HepG2 (cell line): ENCODE measurements at regions not wholly inside any gene's neighbourhood (a gene's known extent, or its start where the extent isn't known, plus 50 kb on each side); places are given as distances from the start of the nearest gene placed in this dataset.

Source experiments
- BCL6 ChIP-seq: IDR thresholded peaks from 2 replicates; pipeline ENCODE4 v1.6.1; 2016; ENCODE audit warnings: missing genetic modification reagents, missing compliant biosample characterization
- CEBPG ChIP-seq: IDR thresholded peaks from 2 replicates; pipeline ENCODE4 v1.6.1; 2016
- ERF ChIP-seq: IDR thresholded peaks from 2 replicates; pipeline ENCODE4 v1.6.1; 2018; ENCODE audit warnings: missing biosample characterization, missing genetic modification reagents
- HCFC1 ChIP-seq: fragments of 150-350 bp; IDR thresholded peaks from 2 replicates; pipeline ENCODE4 v1.6.1; 2014; ENCODE audit warnings: low read depth, low read length
- HDAC2 ChIP-seq: sonication (generic); formaldehyde crosslinking; IDR thresholded peaks from 2 replicates; pipeline ENCODE4 v1.4.0; 2020; ENCODE audit warnings: missing genetic modification reagents
- PCBP1 ChIP-seq: fragments of 200-400 bp; formaldehyde crosslinking; IDR thresholded peaks from 2 replicates; pipeline ENCODE4 v1.6.1; 2017; ENCODE audit warnings: mild to moderate bottlenecking, low read depth, low read length, borderline replicate concordance
- POLR2AphosphoS5 ChIP-seq: IDR thresholded peaks from 2 replicates; pipeline ENCODE4 v1.6.1; 2012; ENCODE audit warnings: low read depth, low read length
- RFX5 ChIP-seq: IDR thresholded peaks from 2 replicates; pipeline ENCODE4 v1.6.1; 2011; ENCODE audit warnings: low read depth, low read length, improper control_type of control experiment
- SMAD9 ChIP-seq: sonication (generic); formaldehyde crosslinking; IDR thresholded peaks from 2 replicates; pipeline ENCODE4 v1.5.1; 2020; ENCODE audit warnings: mild to moderate bottlenecking, missing genetic modification reagents
- SNAPC2 ChIP-seq: sonication (generic); formaldehyde crosslinking; IDR thresholded peaks from 2 replicates; pipeline ENCODE4 v1.8.1; 2022; ENCODE audit warnings: mild to moderate bottlenecking, missing genetic modification reagents
- TCF7 ChIP-seq: sonication (generic); IDR thresholded peaks from 2 replicates; pipeline ENCODE4 v1.6.1; 2016; ENCODE audit warnings: antibody characterized with exemption, low read depth
- ZFX ChIP-seq: sonication (generic); formaldehyde crosslinking; IDR thresholded peaks from 2 replicates; pipeline ENCODE4 v1.4.0; 2020; ENCODE audit warnings: mild to moderate bottlenecking, low read depth, missing genetic modification reagents, moderate library complexity
- ZNF24 ChIP-seq: fragments of 450-650 bp; IDR thresholded peaks from 2 replicates; pipeline ENCODE4 v1.6.1; 2017; ENCODE audit warnings: antibody characterized with exemption, mild to moderate bottlenecking
- ZNF570 ChIP-seq: sonication (generic); formaldehyde crosslinking; IDR thresholded peaks from 2 replicates; pipeline ENCODE4 v1.4.0; 2020; ENCODE audit warnings: mild to moderate bottlenecking, missing genetic modification reagents, borderline replicate concordance
- TF ChIP-seq, protein P1 (sequence below): sonication (generic); formaldehyde crosslinking; IDR thresholded peaks from 2 replicates; pipeline ENCODE4 v1.5.1; 2020; ENCODE audit warnings: mild to moderate bottlenecking, missing genetic modification reagents, borderline replicate concordance
- TF ChIP-seq, protein P2 (sequence below): sonication (generic); formaldehyde crosslinking; IDR thresholded peaks from 2 replicates; pipeline ENCODE4 v1.9.0; 2022; ENCODE audit warnings: missing genetic modification reagents, mild to moderate bottlenecking, borderline replicate concordance
- TF ChIP-seq, protein P3 (sequence below): sonication (generic); formaldehyde crosslinking; IDR thresholded peaks from 2 replicates; pipeline ENCODE4 v1.4.0; 2020; ENCODE audit warnings: missing genetic modification reagents, borderline replicate concordance
- TF ChIP-seq, protein P4 (sequence below), 2 experiments: fragments of 450-650 bp in 1 of 2; sonication (generic) in 1 of 2; formaldehyde crosslinking; IDR thresholded peaks; 2 replicates each; pipeline versions ENCODE4 v1.5.0 to v1.8.0; 2020 to 2022; ENCODE audit warnings: mild to moderate bottlenecking in 1 of 2, missing genetic modification reagents in 1 of 2
- TF ChIP-seq, protein P5 (sequence below): sonication (generic); formaldehyde crosslinking; IDR thresholded peaks from 2 replicates; pipeline ENCODE4 v1.4.0; 2020; ENCODE audit warnings: missing genetic modification reagents, borderline replicate concordance

DNA sequence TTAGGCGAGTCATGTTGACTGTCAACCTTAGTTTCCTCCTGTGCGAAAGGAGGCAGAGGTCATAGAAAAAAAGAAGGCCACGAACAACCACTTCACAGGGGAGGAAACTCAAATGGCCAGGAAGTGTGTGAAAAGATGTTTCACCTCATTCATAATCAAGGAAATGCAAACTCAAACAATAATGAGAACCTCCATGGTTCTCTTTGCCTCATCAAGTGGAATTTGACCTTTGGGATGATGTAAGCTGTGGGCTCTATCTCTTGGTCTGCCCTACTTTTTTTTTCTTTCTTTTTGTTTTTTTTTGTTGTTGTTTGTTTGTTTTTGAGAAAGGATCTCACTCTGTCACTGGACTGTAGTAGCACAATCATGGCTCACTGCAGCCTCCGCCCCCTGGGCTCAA is 55.9 kb upstream of the GRHL3 start (continued):
- TF ChIP-seq, protein P1, sequence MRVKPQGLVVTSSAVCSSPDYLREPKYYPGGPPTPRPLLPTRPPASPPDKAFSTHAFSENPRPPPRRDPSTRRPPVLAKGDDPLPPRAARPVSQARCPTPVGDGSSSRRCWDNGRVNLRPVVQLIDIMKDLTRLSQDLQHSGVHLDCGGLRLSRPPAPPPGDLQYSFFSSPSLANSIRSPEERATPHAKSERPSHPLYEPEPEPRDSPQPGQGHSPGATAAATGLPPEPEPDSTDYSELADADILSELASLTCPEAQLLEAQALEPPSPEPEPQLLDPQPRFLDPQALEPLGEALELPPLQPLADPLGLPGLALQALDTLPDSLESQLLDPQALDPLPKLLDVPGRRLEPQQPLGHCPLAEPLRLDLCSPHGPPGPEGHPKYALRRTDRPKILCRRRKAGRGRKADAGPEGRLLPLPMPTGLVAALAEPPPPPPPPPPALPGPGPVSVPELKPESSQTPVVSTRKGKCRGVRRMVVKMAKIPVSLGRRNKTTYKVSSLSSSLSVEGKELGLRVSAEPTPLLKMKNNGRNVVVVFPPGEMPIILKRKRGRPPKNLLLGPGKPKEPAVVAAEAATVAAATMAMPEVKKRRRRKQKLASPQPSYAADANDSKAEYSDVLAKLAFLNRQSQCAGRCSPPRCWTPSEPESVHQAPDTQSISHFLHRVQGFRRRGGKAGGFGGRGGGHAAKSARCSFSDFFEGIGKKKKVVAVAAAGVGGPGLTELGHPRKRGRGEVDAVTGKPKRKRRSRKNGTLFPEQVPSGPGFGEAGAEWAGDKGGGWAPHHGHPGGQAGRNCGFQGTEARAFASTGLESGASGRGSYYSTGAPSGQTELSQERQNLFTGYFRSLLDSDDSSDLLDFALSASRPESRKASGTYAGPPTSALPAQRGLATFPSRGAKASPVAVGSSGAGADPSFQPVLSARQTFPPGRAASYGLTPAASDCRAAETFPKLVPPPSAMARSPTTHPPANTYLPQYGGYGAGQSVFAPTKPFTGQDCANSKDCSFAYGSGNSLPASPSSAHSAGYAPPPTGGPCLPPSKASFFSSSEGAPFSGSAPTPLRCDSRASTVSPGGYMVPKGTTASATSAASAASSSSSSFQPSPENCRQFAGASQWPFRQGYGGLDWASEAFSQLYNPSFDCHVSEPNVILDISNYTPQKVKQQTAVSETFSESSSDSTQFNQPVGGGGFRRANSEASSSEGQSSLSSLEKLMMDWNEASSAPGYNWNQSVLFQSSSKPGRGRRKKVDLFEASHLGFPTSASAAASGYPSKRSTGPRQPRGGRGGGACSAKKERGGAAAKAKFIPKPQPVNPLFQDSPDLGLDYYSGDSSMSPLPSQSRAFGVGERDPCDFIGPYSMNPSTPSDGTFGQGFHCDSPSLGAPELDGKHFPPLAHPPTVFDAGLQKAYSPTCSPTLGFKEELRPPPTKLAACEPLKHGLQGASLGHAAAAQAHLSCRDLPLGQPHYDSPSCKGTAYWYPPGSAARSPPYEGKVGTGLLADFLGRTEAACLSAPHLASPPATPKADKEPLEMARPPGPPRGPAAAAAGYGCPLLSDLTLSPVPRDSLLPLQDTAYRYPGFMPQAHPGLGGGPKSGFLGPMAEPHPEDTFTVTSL, result no peak
- TF ChIP-seq CEBPG (CRISPR knock-in tag), result 0 out of 2 replicates have a peak, but pooled peaks have one; percentile 28
- TF ChIP-seq SNAPC2 (CRISPR knock-in tag), result no peak
- TF ChIP-seq ZFX (CRISPR knock-in tag), result no peak
- TF ChIP-seq HCFC1, result no peak
- no peak for TF ChIP-seq TCF7
- TF ChIP-seq ZNF570, result no peak
- TF ChIP-seq, protein P2, sequence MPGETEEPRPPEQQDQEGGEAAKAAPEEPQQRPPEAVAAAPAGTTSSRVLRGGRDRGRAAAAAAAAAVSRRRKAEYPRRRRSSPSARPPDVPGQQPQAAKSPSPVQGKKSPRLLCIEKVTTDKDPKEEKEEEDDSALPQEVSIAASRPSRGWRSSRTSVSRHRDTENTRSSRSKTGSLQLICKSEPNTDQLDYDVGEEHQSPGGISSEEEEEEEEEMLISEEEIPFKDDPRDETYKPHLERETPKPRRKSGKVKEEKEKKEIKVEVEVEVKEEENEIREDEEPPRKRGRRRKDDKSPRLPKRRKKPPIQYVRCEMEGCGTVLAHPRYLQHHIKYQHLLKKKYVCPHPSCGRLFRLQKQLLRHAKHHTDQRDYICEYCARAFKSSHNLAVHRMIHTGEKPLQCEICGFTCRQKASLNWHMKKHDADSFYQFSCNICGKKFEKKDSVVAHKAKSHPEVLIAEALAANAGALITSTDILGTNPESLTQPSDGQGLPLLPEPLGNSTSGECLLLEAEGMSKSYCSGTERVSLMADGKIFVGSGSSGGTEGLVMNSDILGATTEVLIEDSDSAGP (CRISPR knock-in tag), result no peak
- TF ChIP-seq ERF, result no peak
- TF ChIP-seq HDAC2 (CRISPR knock-in tag), result no peak
- TF ChIP-seq, protein P3, sequence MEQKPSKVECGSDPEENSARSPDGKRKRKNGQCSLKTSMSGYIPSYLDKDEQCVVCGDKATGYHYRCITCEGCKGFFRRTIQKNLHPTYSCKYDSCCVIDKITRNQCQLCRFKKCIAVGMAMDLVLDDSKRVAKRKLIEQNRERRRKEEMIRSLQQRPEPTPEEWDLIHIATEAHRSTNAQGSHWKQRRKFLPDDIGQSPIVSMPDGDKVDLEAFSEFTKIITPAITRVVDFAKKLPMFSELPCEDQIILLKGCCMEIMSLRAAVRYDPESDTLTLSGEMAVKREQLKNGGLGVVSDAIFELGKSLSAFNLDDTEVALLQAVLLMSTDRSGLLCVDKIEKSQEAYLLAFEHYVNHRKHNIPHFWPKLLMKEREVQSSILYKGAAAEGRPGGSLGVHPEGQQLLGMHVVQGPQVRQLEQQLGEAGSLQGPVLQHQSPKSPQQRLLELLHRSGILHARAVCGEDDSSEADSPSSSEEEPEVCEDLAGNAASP (CRISPR knock-in tag), result no peak
- TF ChIP-seq, protein P4, sequence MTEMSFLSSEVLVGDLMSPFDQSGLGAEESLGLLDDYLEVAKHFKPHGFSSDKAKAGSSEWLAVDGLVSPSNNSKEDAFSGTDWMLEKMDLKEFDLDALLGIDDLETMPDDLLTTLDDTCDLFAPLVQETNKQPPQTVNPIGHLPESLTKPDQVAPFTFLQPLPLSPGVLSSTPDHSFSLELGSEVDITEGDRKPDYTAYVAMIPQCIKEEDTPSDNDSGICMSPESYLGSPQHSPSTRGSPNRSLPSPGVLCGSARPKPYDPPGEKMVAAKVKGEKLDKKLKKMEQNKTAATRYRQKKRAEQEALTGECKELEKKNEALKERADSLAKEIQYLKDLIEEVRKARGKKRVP (CRISPR knock-in tag; IDR thresholded peaks at IDR 0.05), result 0 out of 4 replicates have a peak, but pooled peaks of 1 of the 2 experiments have one; percentile 43
- TF ChIP-seq PCBP1, result no peak
- TF ChIP-seq BCL6, result no peak
- TF ChIP-seq, protein P5, sequence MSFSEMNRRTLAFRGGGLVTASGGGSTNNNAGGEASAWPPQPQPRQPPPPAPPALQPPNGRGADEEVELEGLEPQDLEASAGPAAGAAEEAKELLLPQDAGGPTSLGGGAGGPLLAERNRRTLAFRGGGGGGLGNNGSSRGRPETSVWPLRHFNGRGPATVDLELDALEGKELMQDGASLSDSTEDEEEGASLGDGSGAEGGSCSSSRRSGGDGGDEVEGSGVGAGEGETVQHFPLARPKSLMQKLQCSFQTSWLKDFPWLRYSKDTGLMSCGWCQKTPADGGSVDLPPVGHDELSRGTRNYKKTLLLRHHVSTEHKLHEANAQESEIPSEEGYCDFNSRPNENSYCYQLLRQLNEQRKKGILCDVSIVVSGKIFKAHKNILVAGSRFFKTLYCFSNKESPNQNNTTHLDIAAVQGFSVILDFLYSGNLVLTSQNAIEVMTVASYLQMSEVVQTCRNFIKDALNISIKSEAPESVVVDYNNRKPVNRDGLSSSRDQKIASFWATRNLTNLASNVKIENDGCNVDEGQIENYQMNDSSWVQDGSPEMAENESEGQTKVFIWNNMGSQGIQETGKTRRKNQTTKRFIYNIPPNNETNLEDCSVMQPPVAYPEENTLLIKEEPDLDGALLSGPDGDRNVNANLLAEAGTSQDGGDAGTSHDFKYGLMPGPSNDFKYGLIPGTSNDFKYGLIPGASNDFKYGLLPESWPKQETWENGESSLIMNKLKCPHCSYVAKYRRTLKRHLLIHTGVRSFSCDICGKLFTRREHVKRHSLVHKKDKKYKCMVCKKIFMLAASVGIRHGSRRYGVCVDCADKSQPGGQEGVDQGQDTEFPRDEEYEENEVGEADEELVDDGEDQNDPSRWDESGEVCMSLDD (CRISPR knock-in tag), result no peak
- no peak for TF ChIP-seq RFX5
- TF ChIP-seq SMAD9 (CRISPR knock-in tag), result no peak
- TF ChIP-seq POLR2AphosphoS5, result no peak
- no peak for TF ChIP-seq ZNF24
